ENCODE measurements at regions not wholly inside any gene's neighbourhood (a gene's known extent, or its start where the extent isn't known, plus 50 kb on each side); places are given as distances from the start of the nearest gene placed in this dataset.

DNA sequence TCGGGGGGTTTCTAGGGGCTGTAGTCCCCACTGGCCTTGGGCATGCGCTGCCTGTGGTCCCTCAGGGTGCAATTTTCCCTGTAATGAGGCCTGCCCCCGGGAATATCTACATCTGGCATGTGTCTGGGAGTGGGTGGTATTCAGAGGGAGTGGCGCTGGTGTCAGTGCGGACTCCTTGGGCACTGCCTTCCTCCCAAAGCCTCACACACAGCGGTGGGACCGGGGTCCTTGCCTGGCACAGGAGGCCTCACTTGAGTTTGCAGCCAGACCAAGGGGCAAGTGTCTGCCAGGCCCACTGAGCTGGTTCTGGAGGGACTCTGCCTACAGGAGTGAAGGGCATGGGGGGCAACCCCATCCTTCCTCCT, 53.5 kb upstream of the PCSK6 start:
- H3K4me1 Mint-ChIP-seq: no peaks in the 10 kb centered on the region

DNA sequence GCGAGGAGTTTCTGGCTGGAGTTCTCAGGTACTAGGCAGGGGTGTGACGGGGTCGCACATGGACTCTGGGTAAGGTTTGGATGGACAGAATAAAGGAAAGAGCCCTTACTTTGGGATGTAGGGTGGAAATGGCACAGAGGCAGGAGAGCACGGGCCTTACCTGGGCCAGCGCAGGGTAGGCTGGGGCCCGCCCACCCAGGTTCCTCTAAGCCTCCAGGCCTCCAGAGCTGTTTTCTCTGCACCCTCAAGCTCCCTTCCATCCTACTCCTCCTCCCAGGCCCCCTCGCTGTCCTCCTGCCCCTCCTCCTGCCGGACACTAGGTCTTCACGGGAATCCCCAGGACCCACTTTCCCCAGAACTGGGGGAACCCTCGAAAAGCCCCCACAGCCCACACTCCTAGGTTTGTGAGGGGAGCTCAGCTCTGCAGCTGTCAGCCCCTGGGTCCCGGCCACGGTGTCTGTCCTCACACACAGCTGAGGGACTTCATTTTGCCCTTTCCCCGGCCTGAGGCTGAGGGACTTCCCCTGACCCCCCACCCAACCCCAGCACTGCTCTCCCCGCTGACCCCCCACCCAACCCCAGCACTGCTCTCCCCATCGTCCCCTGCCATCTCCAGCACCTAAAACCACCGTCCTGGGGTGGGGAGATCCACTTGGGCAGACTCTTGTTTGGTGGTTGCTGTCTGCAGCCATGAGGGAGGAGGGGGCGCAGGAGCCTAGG, 53.0 kb upstream of the PCSK6 start:
- H3K27me3 Mint-ChIP-seq: peaks cover 42% of the 10 kb centered on the region
- H3K9me3 Mint-ChIP-seq: peaks cover 5% of the 10 kb centered on the region
- no peaks in the 10 kb centered on the region for H3K36me3 Mint-ChIP-seq
- ATAC-seq: peak; percentile 62
- H3K4me1 Mint-ChIP-seq: no peaks in the 10 kb centered on the region
- no peak overlapping the region for H3K4me3 Mint-ChIP-seq
- no peak overlapping the region for H3K27ac Mint-ChIP-seq

More for the DNA sequence above, 53.5 kb upstream of the PCSK6 start:
- Mint-ChIP-seq H3K4me3 (no peak overlapping the region), H3K27ac (no peak overlapping the region), H3K27me3 (peaks cover 46% of the 10 kb centered on the region), H3K36me3 (no peaks in the 10 kb centered on the region), H3K9me3 (peaks cover 10% of the 10 kb centered on the region)
- no peak for ATAC-seq

DNA sequence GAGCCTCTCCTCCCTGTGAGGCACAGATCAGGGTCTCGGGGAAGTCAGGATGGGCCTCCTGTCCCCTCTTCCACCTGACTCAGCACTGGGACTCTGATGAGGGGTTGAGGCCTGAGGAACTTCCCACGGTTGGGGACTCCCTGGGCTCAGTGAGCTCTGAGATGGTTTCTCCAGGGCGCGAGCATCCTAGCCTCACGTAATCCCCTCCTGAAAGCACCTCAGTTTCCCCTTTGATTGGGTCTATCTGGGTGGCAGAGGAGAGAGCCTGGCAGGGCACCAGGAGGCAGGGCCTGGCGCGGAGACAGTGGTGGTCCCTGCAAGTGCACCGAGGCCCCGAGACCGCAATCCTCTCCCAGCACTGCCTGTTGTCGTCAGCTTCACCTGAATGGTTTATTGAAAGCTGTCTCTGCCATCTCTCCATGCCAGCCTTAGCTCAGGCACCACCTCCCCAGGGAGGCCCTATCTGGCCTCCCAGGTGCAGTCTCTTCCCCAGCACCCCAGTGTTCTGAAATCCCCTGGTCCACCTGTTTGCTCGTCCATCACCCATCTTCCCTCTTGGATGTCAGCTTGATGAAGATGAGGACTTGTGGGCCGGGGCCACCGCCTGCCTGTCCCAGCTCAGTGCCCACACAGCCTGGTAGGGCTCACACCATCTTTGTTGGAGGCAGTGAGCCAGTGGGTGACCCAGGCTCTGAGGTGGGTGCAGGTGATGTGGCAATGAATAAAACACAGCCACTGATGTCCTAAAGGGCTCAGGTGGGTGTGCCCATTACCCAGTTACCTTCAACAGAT, 52.2 kb upstream of the PCSK6 start:
- Mint-ChIP-seq H3K4me1 (no peaks in the 10 kb centered on the region), H3K27ac (no peak overlapping the region), H3K27me3 (peaks cover 37% of the 10 kb centered on the region), H3K9me3 (peaks cover 4% of the 10 kb centered on the region), H3K36me3 (no peaks in the 10 kb centered on the region), H3K4me3 (no peak overlapping the region)
- peak; percentile 13 for ATAC-seq

- H3K27me3 Mint-ChIP-seq: peaks cover 35% of the 10 kb centered on the region
- H3K36me3 Mint-ChIP-seq: no peaks in the 10 kb centered on the region
- H3K27ac Mint-ChIP-seq: no peak overlapping the region
- no peaks in the 10 kb centered on the region for H3K4me1 Mint-ChIP-seq
- ATAC-seq: no peak
- no peak overlapping the region for H3K4me3 Mint-ChIP-seq
- H3K9me3 Mint-ChIP-seq: peaks cover 4% of the 10 kb centered on the region
Observed at GRCh38 chr15:101540480-101541239, 51.2 kb upstream of the PCSK6 start.

GRCh38 chr15:101539930-101540329, 50.4 kb upstream of the PCSK6 start:
- Mint-ChIP-seq H3K9me3 (peaks cover 4% of the 10 kb centered on the region), H3K4me1 (no peaks in the 10 kb centered on the region), H3K27me3 (peaks cover 37% of the 10 kb centered on the region), H3K27ac (no peak overlapping the region), H3K36me3 (no peaks in the 10 kb centered on the region), H3K4me3 (no peak overlapping the region)
- no peak for ATAC-seq

GRCh38 chr15:101539492-101539891, 50.0 kb upstream of the PCSK6 start:
- Mint-ChIP-seq H3K4me1 (no peaks in the 10 kb centered on the region), H3K36me3 (no peaks in the 10 kb centered on the region), H3K27ac (no peak overlapping the region), H3K4me3 (no peak overlapping the region), H3K27me3 (peaks cover 40% of the 10 kb centered on the region), H3K9me3 (peaks cover 4% of the 10 kb centered on the region)
- ATAC-seq: no peak
